Lung (tissue), 11 donors: ENCODE measurements at regions not wholly inside any gene's neighbourhood (a gene's known extent, or its start where the extent isn't known, plus 50 kb on each side); places are given as distances from the start of the nearest gene placed in this dataset.

ENCODE experiments used
- ATAC-seq: fragments of 200-7000 bp; cut with Tn5 transposase; one replicate; pipeline ENCODE4 v1.9.1; 2020; ENCODE audit warnings: moderate number of reproducible peaks; ENCODE audit not compliant: insufficient read depth, low FRiP score
- DNase-seq, 3 donors: peaks; one replicate each; pipeline ENCODE4 v3.0.0-alpha.2; 2013 to 2017
- H3K27ac ChIP-seq, 2 donors: one replicate each; pipeline ENCODE4 v1.5.1; 2013; ENCODE audit warnings: mild to moderate bottlenecking in 2 of 2, moderate library complexity in 2 of 2, control low read depth in 1 of 2, inconsistent platforms in 1 of 2, low read depth in 1 of 2, low read length in 1 of 2
- H3K27me3 ChIP-seq, 3 donors: one replicate each; pipeline ENCODE4 v1.5.1; 2013; ENCODE audit warnings: low read length in 2 of 3; ENCODE audit not compliant: control insufficient read depth in 3 of 3, insufficient read depth in 3 of 3
- H3K36me3 ChIP-seq, 4 donors: one replicate each; pipeline ENCODE4 v1.5.1; 2013; ENCODE audit warnings: low read length in 4 of 4, mild to moderate bottlenecking in 1 of 4, moderate library complexity in 1 of 4; ENCODE audit not compliant: control insufficient read depth in 4 of 4, insufficient read depth in 4 of 4
- H3K4me1 ChIP-seq, 5 donors: one replicate each; pipeline ENCODE4 v1.5.1; 2013; ENCODE audit warnings: low read length in 5 of 5, mild to moderate bottlenecking in 2 of 5, moderate library complexity in 1 of 5; ENCODE audit not compliant: control insufficient read depth in 5 of 5, insufficient read depth in 5 of 5
- H3K4me3 ChIP-seq: one replicate; pipeline ENCODE4 v1.5.1; 2013; ENCODE audit warnings: mild to moderate bottlenecking, control low read depth, moderate library complexity
- H3K9ac ChIP-seq, 2 donors: one replicate each; pipeline ENCODE4 v1.5.1; 2013; ENCODE audit warnings: low read length in 2 of 2, control low read depth in 1 of 2; ENCODE audit not compliant: insufficient read depth in 1 of 2
- H3K9me3 ChIP-seq, 4 donors: one replicate each; pipeline ENCODE4 v1.5.1; 2013; ENCODE audit warnings: low read length in 3 of 4, mild to moderate bottlenecking in 1 of 4, moderate library complexity in 1 of 4; ENCODE audit not compliant: control insufficient read depth in 4 of 4, insufficient read depth in 3 of 4
- WGBS, 2 donors: extraction: QIAGEN DNeasy Blood & Tissue Kit; methylation state at CpG; one replicate each; pipeline ENCODE4 v1.1.7; 2013; 5-methylcytosine and 5-hydroxymethylcytosine counted together
- TF ChIP-seq, protein P1 (sequence below): IDR thresholded peaks from 2 replicates; pipeline ENCODE4 v1.5.1; 2012; ENCODE audit warnings: mild to moderate bottlenecking; ENCODE audit errors: control extremely low read depth, extremely low read depth
- donor health status: control.
- donor health status: control.
- donor health status: Bipolar disorder and iron deficiency.
- donor health status: healthy.
- donor health status: DM: yes; HTN: yes; CAD: no.

DNA sequence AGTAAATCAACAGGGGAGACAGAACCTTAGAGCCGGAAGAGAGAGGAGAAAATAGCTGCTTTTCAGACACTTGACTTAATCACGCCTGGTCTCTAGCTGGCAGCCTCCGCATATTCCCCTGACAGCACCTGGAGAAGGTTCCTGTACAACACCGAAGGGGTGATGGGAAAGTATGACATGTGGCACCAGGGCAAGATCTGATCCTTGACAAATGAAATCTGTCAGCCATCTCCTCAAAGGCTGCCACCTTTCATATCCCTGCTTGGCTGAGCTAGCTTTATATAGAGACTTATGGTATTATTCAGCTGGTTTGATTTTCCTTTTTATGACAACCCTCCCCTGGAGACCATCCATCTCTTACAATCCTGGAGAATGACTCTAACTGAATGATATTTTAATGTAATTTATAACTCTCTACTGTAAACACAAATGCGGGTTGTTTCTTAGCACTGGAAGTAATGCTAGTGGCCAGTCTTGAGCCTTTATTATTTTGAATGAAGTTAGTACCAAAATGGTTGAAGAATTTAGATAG lies 1205.3 kb upstream of the CDH8 start:
- TF ChIP-seq, protein P1, sequence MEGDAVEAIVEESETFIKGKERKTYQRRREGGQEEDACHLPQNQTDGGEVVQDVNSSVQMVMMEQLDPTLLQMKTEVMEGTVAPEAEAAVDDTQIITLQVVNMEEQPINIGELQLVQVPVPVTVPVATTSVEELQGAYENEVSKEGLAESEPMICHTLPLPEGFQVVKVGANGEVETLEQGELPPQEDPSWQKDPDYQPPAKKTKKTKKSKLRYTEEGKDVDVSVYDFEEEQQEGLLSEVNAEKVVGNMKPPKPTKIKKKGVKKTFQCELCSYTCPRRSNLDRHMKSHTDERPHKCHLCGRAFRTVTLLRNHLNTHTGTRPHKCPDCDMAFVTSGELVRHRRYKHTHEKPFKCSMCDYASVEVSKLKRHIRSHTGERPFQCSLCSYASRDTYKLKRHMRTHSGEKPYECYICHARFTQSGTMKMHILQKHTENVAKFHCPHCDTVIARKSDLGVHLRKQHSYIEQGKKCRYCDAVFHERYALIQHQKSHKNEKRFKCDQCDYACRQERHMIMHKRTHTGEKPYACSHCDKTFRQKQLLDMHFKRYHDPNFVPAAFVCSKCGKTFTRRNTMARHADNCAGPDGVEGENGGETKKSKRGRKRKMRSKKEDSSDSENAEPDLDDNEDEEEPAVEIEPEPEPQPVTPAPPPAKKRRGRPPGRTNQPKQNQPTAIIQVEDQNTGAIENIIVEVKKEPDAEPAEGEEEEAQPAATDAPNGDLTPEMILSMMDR, result no peak
- Histone ChIP-seq H3K9ac (no peak overlapping the region), H3K27me3 (no peaks in the 10 kb centered on the region), H3K36me3 (no peaks in the 10 kb centered on the region), H3K4me3 (no peak overlapping the region), H3K4me1 (no peaks in the 10 kb centered on the region), H3K9me3 (no peaks in the 10 kb centered on the region), H3K27ac (no peak overlapping the region)
- 81 to 82% methylated on average over 5 of the region's 5 CpGs for WGBS, 2 donors
- no peak for ATAC-seq
- no peak for DNase-seq

DNA sequence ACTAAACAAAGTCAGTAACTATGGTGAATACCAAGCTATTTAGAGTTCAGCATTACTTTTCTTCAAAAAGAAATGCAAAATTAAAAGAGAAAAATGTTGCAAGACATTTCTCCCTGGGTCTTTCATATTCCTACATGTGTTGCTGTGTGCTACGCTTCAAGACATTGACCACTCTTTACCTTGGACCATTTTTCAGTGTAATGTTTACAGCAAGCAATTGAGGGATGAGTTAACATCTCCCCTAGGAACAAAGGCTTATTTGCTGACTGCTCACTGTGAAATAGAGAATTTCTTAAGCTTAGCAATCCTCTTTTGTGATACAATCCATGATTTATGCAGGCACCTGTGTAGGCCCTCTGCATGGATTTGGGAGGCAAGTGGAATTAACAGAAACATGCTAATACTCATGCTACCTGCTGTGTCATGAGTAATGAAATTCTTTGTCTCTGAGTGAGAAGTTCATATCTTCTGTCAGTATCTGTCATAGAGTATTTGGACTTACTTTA lies 1202.9 kb upstream of the CDH8 start:
- H3K9ac ChIP-seq, result no peak overlapping the region
- H3K4me1 ChIP-seq, result no peaks in the 10 kb centered on the region
- no peaks in the 10 kb centered on the region for H3K9me3 ChIP-seq
- DNase-seq (no peak), ATAC-seq (no peak)
- TF ChIP-seq, protein P1, result no peak
- no peak overlapping the region for H3K4me3 ChIP-seq
- 84 to 93% methylated on average over 1 of the region's 1 CpG for WGBS, 2 donors
- H3K27me3 ChIP-seq, result no peaks in the 10 kb centered on the region
- H3K27ac ChIP-seq, result no peak overlapping the region
- no peaks in the 10 kb centered on the region for H3K36me3 ChIP-seq

DNA sequence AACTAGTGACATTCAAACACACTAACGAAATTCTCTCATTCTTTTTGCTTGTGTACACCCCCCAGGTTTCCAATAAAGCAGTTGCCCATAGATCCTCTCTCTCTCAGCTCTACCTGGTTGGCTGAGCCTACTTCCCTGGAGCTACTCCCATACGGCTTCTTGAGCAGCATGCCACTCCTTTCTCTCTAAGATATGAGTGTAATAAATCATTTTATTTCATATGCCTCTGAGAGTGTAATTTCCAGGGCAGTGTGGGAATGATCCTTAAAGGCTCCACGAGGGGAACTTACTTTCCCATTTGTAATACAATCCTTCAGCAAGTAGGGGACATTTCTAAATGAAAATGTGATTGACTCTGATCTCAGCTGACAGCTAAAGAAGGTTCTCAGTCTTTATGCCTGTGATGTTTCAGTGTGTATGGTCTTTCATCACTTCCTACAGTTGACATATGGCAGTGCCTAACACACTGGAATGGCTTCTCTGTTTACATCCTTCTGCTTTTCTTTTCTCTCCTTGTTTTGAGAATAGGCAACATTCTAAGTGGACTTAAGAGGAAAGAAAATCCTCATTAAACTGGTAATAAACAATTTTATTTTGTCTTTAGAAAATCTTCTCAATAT lies 1194.3 kb upstream of the CDH8 start:
- no peaks in the 10 kb centered on the region for H3K27me3 ChIP-seq
- H3K27ac ChIP-seq, result no peak overlapping the region
- no peaks in the 10 kb centered on the region for H3K4me1 ChIP-seq
- DNase-seq (no peak), ATAC-seq (no peak)
- H3K9ac ChIP-seq, result no peak overlapping the region
- 43 to 52% methylated on average over 3 of the region's 3 CpGs for whole genome bisulfite sequencing, 2 donors
- H3K36me3 ChIP-seq, result no peaks in the 10 kb centered on the region
- H3K9me3 ChIP-seq, result no peaks in the 10 kb centered on the region
- H3K4me3 ChIP-seq, result no peak overlapping the region
- TF ChIP-seq, protein P1, result no peak
